Ovary (tissue), 3 donors: ENCODE measurements at regions not wholly inside any gene's neighbourhood (a gene's known extent, or its start where the extent isn't known, plus 50 kb on each side); places are given as distances from the start of the nearest gene placed in this dataset.

Experiments
- POLR2A ChIP-seq: fragments of 450-650 bp; IDR thresholded peaks from one replicate; pipeline ENCODE4 v1.6.1; 2017; ENCODE audit warnings: antibody characterized with exemption, mild to moderate bottlenecking, moderate library complexity
- TF ChIP-seq, protein P1 (sequence below), 3 donors: fragments of 450-650 bp in 2 of 3; fragments of 200-600 bp in 1 of 3; IDR thresholded peaks; one replicate each; pipeline versions ENCODE4 v1.5.1 to v1.8.0; 2016 to 2022; ENCODE audit warnings: antibody characterized with exemption in 3 of 3, mild to moderate bottlenecking in 1 of 3
- donor health status: DM: no; HTN: no; CAD: no.

DNA sequence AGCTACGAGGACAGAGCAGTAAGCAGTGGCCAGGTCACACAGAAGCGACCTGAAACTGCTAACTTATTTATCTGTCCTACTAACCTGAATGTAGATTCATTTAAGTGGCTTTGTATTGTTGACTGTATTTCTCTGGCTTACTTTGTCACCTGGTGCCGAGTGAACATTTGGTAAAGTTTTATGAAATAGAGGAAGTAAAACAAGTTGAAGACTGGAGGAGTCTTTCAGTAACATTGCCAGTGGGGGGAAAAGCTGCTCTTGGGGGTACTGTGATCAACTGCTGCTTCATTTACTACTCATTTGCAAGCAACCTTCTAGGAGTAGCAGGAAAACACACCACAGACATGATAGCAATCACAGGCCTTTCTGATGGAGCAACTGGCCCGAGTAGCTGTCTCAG, 615.0 kb downstream of the FGF9 start:
- TF ChIP-seq POLR2A, result no peak
- TF ChIP-seq, protein P1, sequence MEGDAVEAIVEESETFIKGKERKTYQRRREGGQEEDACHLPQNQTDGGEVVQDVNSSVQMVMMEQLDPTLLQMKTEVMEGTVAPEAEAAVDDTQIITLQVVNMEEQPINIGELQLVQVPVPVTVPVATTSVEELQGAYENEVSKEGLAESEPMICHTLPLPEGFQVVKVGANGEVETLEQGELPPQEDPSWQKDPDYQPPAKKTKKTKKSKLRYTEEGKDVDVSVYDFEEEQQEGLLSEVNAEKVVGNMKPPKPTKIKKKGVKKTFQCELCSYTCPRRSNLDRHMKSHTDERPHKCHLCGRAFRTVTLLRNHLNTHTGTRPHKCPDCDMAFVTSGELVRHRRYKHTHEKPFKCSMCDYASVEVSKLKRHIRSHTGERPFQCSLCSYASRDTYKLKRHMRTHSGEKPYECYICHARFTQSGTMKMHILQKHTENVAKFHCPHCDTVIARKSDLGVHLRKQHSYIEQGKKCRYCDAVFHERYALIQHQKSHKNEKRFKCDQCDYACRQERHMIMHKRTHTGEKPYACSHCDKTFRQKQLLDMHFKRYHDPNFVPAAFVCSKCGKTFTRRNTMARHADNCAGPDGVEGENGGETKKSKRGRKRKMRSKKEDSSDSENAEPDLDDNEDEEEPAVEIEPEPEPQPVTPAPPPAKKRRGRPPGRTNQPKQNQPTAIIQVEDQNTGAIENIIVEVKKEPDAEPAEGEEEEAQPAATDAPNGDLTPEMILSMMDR (IDR thresholded peaks at IDR 0.05), result no peak
